Left ventricle myocardium inferior (tissue), 1 donor: ENCODE measurements at regions not wholly inside any gene's neighbourhood (a gene's known extent, or its start where the extent isn't known, plus 50 kb on each side); places are given as distances from the start of the nearest gene placed in this dataset.

ENCODE experiments used
- DNase-seq: peaks from one replicate; pipeline ENCODE4 v3.0.0-alpha.2; 2020
- H3K27ac ChIP-seq: fragments of 200-600 bp; replicated peaks from 2 replicates; pipeline ENCODE4 v1.8.0; 2021
- H3K27me3 ChIP-seq: fragments of 200-600 bp; 2 replicates; pipeline ENCODE4 v1.8.0; 2021; ENCODE audit warnings: low read depth
- H3K36me3 ChIP-seq: fragments of 200-600 bp; 2 replicates; pipeline ENCODE4 v1.8.0; 2021
- H3K4me1 ChIP-seq: fragments of 200-600 bp; 2 replicates; pipeline ENCODE4 v1.8.0; 2021
- H3K4me3 ChIP-seq: fragments of 200-600 bp; 2 replicates; pipeline ENCODE4 v1.8.0; 2021; ENCODE audit warnings: mild to moderate bottlenecking, moderate library complexity
- H3K9me3 ChIP-seq: fragments of 200-600 bp; replicated peaks from 2 replicates; pipeline ENCODE4 v1.8.0; 2021
- intact Hi-C: fragments of 100-400 bp; cut with micrococcal nuclease; formaldehyde crosslinking; loops from one replicate; pipeline ENCODE4 v1.11.0; 2022
- TF ChIP-seq, protein P1 (sequence below): fragments of 200-600 bp; IDR thresholded peaks from 2 replicates; pipeline ENCODE4 v1.8.0; 2021; ENCODE audit warnings: antibody characterized with exemption, mild to moderate bottlenecking, borderline replicate concordance
- donor health status: DM: no; HTN: yes; CAD: no; lungs with severe emphysema.

DNA sequence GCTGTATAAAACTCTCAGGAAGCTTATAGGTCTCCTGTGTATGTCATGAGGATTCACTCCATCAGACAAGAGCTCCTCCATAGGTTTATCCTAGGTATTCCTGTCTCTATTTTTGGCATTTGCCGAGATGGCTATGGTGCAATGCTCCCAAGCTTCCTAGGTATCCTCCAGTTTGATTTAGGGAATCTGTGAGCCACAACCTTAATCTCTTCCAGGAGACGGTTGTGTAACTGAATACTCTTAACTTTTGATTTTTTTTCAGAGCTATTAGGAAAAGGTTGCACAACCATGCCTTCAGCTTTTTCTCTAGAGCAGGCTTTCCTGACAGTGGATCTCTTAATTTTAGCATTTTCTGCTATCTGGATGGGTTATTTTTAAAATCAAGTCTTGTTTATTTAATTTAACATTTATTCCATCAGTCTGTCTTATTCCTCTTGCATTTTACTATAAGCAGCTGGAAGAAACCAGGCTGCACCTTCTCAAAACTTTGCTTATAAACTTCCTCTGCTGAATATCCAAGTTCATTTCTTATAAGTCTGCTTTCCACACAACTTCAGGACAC is 69.4 kb upstream of the BACE2 start:
- Histone ChIP-seq H3K27me3 (peaks cover 22% of the 10 kb centered on the region), H3K4me3 (no peak overlapping the region), H3K27ac (no peak overlapping the region), H3K36me3 (no peaks in the 10 kb centered on the region), H3K9me3 (peaks cover 16% of the 10 kb centered on the region), H3K4me1 (no peaks in the 10 kb centered on the region)
- TF ChIP-seq, protein P1, sequence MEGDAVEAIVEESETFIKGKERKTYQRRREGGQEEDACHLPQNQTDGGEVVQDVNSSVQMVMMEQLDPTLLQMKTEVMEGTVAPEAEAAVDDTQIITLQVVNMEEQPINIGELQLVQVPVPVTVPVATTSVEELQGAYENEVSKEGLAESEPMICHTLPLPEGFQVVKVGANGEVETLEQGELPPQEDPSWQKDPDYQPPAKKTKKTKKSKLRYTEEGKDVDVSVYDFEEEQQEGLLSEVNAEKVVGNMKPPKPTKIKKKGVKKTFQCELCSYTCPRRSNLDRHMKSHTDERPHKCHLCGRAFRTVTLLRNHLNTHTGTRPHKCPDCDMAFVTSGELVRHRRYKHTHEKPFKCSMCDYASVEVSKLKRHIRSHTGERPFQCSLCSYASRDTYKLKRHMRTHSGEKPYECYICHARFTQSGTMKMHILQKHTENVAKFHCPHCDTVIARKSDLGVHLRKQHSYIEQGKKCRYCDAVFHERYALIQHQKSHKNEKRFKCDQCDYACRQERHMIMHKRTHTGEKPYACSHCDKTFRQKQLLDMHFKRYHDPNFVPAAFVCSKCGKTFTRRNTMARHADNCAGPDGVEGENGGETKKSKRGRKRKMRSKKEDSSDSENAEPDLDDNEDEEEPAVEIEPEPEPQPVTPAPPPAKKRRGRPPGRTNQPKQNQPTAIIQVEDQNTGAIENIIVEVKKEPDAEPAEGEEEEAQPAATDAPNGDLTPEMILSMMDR, result no peak
- DNase-seq, result no peak
- intact Hi-C loops, result no loop called here

GRCh38 chr21:41100826-41101550 is 67.0 kb upstream of the BACE2 start:
- TF ChIP-seq, protein P1, result no peak
- H3K36me3 ChIP-seq, result no peaks in the 10 kb centered on the region
- H3K9me3 ChIP-seq, result peaks cover 16% of the 10 kb centered on the region
- peaks cover 30% of the 10 kb centered on the region for H3K27me3 ChIP-seq
- intact Hi-C loops, result no loop called here
- no peak overlapping the region for H3K27ac ChIP-seq
- no peak for DNase-seq
- H3K4me3 ChIP-seq, result no peak overlapping the region
- no peaks in the 10 kb centered on the region for H3K4me1 ChIP-seq

DNA sequence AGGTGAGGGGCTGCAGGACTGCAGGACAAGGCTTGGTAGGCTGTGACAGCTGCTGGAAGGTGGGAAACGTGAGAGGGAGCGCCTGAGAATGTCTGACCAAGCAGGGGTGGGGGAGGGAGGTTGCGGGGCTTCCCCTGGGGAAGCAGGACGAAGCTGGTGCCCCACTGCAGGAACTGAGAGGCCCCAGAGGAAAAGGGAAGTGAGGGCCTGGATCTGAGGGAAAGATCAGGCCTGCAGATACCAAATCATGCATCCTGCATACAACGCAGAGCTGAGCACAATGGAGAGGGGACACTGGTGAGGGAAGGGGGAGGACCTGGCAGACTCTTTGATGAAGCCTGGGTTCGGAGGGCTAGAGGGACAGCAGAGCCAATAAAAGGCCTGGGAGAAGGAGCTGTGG is 65.7 kb upstream of the BACE2 start:
- Histone ChIP-seq H3K4me1 (no peaks in the 10 kb centered on the region), H3K36me3 (no peaks in the 10 kb centered on the region), H3K27me3 (peaks cover 43% of the 10 kb centered on the region), H3K4me3 (no peak overlapping the region), H3K27ac (no peak overlapping the region), H3K9me3 (peaks cover 16% of the 10 kb centered on the region)
- no peak for DNase-seq
- TF ChIP-seq, protein P1, result no peak
- intact Hi-C loops, result no loop called here

- Histone ChIP-seq H3K4me3 (no peak overlapping the region), H3K27ac (no peak overlapping the region), H3K27me3 (peaks cover 85% of the 10 kb centered on the region), H3K9me3 (no peaks in the 10 kb centered on the region), H3K4me1 (no peaks in the 10 kb centered on the region), H3K36me3 (no peaks in the 10 kb centered on the region)
- TF ChIP-seq, protein P1, result no peak
- no peak for DNase-seq
- intact Hi-C loops, result no loop called here
Measured at GRCh38 chr21:41107602-41108001, 60.4 kb upstream of the BACE2 start.

DNA sequence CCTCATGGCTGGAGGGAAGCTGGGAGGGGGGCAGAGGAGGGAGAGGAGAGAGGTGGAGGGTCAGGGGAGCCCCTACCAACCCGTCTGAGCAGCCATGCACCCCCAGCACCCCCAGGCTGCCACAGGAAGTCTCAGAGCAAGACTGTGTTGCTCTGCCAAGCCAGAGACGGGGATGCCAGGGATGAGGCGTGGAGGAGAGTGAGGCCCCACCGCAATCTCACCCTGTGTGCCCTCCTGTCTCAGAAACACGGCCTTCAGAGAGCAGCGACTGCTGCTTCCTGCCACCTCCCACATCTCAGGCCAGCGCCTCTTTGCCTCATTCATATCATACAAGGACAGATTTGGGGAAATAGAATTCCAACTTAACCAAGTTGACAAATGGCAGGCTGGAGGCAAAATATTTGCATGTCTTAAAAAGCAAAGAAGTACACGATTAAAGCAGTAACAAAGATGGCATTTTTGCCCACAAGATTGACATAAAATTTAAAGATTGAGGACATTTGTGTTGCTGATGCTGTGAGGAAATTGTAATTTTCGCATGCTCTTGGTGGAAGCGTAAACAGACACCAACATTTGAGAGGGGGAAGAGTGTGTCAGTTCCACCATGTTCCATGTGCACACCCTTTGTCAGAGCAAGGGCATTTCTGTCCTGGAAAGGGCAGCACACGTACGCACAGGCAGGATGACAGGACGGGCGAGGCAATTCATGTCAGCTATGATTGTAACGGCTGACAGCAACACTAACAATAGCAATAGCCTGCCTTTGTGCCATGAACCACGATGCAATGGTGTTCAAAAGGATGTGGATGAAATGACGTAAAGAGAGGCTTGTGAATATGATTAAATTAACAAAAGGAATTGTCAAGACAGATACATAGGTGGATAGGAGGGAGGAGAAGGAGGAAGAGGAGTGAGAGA is 59.0 kb upstream of the BACE2 start:
- DNase-seq, result no peak
- H3K36me3 ChIP-seq, result no peaks in the 10 kb centered on the region
- H3K27ac ChIP-seq, result no peak overlapping the region
- no peaks in the 10 kb centered on the region for H3K9me3 ChIP-seq
- H3K4me3 ChIP-seq, result no peak overlapping the region
- peaks cover 9% of the 10 kb centered on the region for H3K4me1 ChIP-seq
- TF ChIP-seq, protein P1, result no peak
- peaks cover 94% of the 10 kb centered on the region for H3K27me3 ChIP-seq
- intact Hi-C loops, result no loop called here
